Gastrocnemius medialis (tissue), 4 donors: ENCODE measurements at regions not wholly inside any gene's neighbourhood (a gene's known extent, or its start where the extent isn't known, plus 50 kb on each side); places are given as distances from the start of the nearest gene placed in this dataset.

ENCODE experiments used
- ATAC-seq, 2 donors: fragments of 150-250 bp; one replicate each; pipeline ENCODE4 v1.9.1; 2016
- DNase-seq, 2 donors: peaks; one replicate each; pipeline ENCODE4 v3.0.0-alpha.2; 2019
- H3K27ac ChIP-seq, 4 donors: fragments of 200-600 bp; sonication (generic); 1 replicate in 1 of 4; 2 replicates in 3 of 4; pipeline ENCODE4 v1.5.1; 2016 to 2018; ENCODE audit warnings: mild to moderate bottlenecking in 2 of 4, moderate library complexity in 1 of 4
- H3K27me3 ChIP-seq, 3 donors: fragments of 200-600 bp; sonication (generic) in 2 of 3; 1 replicate in 1 of 3; 2 replicates in 2 of 3; pipeline versions ENCODE4 v1.5.1 to v1.6.0; 2016 to 2019; ENCODE audit warnings: mild to moderate bottlenecking in 1 of 3, moderate library complexity in 1 of 3
- H3K36me3 ChIP-seq, 2 donors: fragments of 200-600 bp; sonication (generic) in 1 of 2; one replicate each; pipeline ENCODE4 v1.5.1; 2017 to 2018
- H3K4me1 ChIP-seq, 2 donors: fragments of 200-600 bp; sonication (generic) in 1 of 2; one replicate each; pipeline ENCODE4 v1.5.1; 2016 to 2017; ENCODE audit warnings: mild to moderate bottlenecking in 2 of 2
- H3K4me3 ChIP-seq, 4 donors: fragments of 200-600 bp; sonication (generic) in 3 of 4; 1 replicate in 1 of 4; 2 replicates in 3 of 4; pipeline ENCODE4 v1.5.1; 2016 to 2019; ENCODE audit warnings: mild to moderate bottlenecking in 2 of 4
- H3K9me3 ChIP-seq, 3 donors: fragments of 200-600 bp; sonication (generic) in 2 of 3; 1 replicate in 1 of 3; 2 replicates in 2 of 3; pipeline ENCODE4 v1.5.1; 2016 to 2019
- POLR2A ChIP-seq, 2 donors: fragments of 450-650 bp; IDR thresholded peaks; one replicate each; pipeline ENCODE4 v1.6.1; 2017; ENCODE audit warnings: antibody characterized with exemption in 2 of 2, mild to moderate bottlenecking in 2 of 2, moderate library complexity in 2 of 2
- in situ Hi-C, 4 donors: fragments of 200-750 bp; cut with MboI; loops; one replicate each; pipeline versions ENCODE4 v1.15.0 to v1.8.0; 2017; ENCODE audit warnings: low sequenced_read_pairs in 4 of 4
- intact Hi-C: fragments of 100-400 bp; cut with DNase I; formaldehyde crosslinking; loops from one replicate; pipeline ENCODE4 v1.15.1; 2023; ENCODE audit warnings: low total_unique reads
- TF ChIP-seq, protein P1 (sequence below), 5 experiments: fragments of 450-650 bp in 3 of 5; fragments of 200-600 bp in 2 of 5; sonication (generic) in 2 of 5; IDR thresholded peaks in 4 of 5; conservative IDR thresholded peaks in 1 of 5; 1 replicate in 4 of 5; 2 replicates in 1 of 5; pipeline ENCODE4 v1.5.1; 2016 to 2019; ENCODE audit warnings: antibody characterized with exemption in 5 of 5, mild to moderate bottlenecking in 3 of 5, moderate library complexity in 3 of 5

DNA sequence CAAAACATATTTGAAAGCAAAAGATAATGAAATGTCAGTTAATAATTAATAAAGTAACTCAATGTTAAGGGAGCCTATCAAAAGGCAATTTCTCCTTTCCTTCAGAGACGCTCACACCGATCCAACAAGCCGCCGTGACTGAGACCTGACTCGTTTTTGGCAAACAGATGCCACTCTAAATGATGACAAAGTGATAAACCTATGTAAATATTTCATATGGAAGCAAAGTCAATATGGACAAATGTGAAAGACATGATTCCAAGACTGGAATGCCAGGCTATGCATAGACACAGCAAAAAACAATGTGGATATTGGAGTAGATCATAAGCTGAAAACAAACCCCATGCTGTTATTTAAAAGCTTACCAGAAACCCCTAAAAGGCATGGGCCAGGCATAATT, 137.2 kb upstream of the SUCLG2 start:
- ATAC-seq = no peak
- Histone ChIP-seq H3K9me3 (no peaks in the 10 kb centered on the region), H3K4me1 (no peaks in the 10 kb centered on the region), H3K36me3 (no peaks in the 10 kb centered on the region), H3K4me3 (no peak overlapping the region), H3K27ac (no peak overlapping the region), H3K27me3 (no peaks in the 10 kb centered on the region)
- intact Hi-C loops (no loop called here), in situ Hi-C loops (no loop called here)
- no peak for DNase-seq
- TF ChIP-seq, protein P1, sequence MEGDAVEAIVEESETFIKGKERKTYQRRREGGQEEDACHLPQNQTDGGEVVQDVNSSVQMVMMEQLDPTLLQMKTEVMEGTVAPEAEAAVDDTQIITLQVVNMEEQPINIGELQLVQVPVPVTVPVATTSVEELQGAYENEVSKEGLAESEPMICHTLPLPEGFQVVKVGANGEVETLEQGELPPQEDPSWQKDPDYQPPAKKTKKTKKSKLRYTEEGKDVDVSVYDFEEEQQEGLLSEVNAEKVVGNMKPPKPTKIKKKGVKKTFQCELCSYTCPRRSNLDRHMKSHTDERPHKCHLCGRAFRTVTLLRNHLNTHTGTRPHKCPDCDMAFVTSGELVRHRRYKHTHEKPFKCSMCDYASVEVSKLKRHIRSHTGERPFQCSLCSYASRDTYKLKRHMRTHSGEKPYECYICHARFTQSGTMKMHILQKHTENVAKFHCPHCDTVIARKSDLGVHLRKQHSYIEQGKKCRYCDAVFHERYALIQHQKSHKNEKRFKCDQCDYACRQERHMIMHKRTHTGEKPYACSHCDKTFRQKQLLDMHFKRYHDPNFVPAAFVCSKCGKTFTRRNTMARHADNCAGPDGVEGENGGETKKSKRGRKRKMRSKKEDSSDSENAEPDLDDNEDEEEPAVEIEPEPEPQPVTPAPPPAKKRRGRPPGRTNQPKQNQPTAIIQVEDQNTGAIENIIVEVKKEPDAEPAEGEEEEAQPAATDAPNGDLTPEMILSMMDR (IDR thresholded peaks at IDR 0.05 in 4 of 5, conservative IDR thresholded peaks at IDR 0.05 in 1 of 5) = no peak
- no peak for TF ChIP-seq POLR2A (IDR thresholded peaks at IDR 0.05)

DNA sequence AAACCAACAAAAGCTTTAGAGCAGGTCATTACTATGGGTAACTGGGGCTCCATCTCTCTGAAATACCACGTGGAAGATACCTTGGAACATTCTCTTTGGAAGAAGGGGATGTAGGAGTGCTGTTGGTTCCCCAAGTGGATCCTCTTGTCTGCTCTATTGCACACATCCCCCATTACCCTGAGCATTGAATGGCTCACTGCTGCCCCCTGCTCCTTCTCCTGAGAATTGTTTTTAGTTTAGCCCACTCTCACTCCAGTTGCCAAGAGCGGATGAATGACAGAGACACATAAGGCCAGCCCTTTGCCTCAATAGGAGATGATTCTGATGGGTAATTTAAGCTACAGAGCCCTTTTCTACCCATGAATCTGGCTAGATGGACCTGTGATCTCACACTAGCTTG, 135.6 kb upstream of the SUCLG2 start:
- intact Hi-C loops (no loop called here), in situ Hi-C loops (no loop called here)
- DNase-seq = no peak
- TF ChIP-seq, protein P1 (IDR thresholded peaks at IDR 0.05 in 4 of 5, conservative IDR thresholded peaks at IDR 0.05 in 1 of 5) = peak in 4 of 5 experiments; percentile 16 to 56 (median 40)
- no peak for TF ChIP-seq POLR2A (IDR thresholded peaks at IDR 0.05)
- Histone ChIP-seq H3K27ac (no peak overlapping the region), H3K27me3 (no peaks in the 10 kb centered on the region), H3K9me3 (no peaks in the 10 kb centered on the region), H3K36me3 (no peaks in the 10 kb centered on the region), H3K4me1 (no peaks in the 10 kb centered on the region), H3K4me3 (no peak overlapping the region)
- peak in 1 of 2 donors; percentile 62 for ATAC-seq

DNA sequence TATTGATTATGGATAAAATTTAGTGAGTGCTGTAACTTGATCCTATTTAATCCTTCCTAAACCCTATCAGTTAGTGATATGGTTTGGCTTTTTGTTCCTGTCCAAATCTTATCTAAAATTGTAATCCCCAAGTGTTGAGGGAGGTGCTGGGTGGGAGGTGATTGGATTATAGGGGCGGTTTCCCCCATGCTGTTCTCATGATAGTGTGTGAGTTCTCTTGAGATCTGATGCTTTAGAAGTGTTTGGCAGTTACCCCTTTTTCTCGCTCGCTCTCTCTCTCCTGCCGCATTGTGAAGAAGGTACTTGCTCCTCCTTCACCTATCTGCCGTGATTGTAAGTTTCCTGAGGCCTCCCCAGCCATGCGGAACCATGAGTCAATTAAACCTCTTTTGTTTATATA, 134.0 kb upstream of the SUCLG2 start:
- Histone ChIP-seq H3K27ac (no peak overlapping the region), H3K27me3 (no peaks in the 10 kb centered on the region), H3K4me3 (no peak overlapping the region), H3K4me1 (no peaks in the 10 kb centered on the region), H3K36me3 (no peaks in the 10 kb centered on the region), H3K9me3 (no peaks in the 10 kb centered on the region)
- intact Hi-C loops = loop anchor here (10.0 kb wide), 1 partner anchor 404 kb away; no protein-coding TSS in a partner anchor
- in situ Hi-C loops = no loop called here
- DNase-seq (no peak), ATAC-seq (no peak)
- no peak for TF ChIP-seq POLR2A (IDR thresholded peaks at IDR 0.05)
- TF ChIP-seq, protein P1 (IDR thresholded peaks at IDR 0.05 in 4 of 5, conservative IDR thresholded peaks at IDR 0.05 in 1 of 5) = no peak

DNA sequence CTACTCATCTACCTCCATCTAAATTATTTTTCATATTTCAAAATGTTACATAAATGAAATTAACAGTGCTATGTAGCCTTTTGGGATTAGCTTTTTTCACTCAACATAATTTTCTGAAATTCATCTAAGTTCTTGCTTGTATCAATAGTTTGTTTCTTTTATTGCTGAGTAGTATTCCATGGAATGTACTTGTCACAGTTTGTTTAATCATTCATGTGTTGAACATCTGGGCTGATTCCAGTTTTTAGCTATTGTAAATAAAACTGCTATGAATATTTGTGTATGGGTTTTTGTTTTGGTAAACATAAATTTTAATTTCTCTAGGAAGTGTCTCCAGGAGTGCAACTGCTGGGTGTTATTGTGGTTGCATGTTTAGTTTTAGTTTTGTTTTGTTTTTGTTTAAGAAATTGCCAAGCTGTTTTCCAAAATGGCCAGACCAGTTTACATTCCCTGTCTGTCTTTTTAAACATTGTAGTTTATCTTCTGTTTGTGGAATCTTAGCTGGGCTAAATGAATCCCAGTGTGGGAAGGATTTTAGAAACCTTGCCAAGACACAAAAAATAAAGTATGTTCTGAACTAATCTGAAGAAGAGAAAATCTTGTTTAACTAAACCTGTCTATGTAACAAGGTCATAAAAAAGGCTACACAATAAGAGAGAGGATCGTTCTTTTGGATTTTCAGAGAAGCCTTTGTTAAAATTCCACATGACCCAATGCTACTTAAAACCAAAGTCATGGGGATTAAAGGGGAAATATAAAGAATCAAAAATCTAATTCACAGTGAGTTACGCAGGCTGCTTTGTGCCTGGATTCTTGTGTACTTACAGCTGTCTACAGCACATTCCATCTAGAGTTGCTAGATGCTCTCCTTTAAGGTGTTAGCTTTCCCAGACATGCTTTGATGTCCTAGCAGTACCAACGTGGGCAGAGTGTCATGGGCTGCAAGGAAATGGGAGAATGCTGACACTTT, 129.2 kb upstream of the SUCLG2 start:
- Histone ChIP-seq H3K27me3 (no peaks in the 10 kb centered on the region), H3K36me3 (no peaks in the 10 kb centered on the region), H3K9me3 (no peaks in the 10 kb centered on the region), H3K4me1 (no peaks in the 10 kb centered on the region), H3K27ac (no peak overlapping the region), H3K4me3 (no peak overlapping the region)
- DNase-seq (no peak), ATAC-seq (no peak)
- TF ChIP-seq, protein P1 (IDR thresholded peaks at IDR 0.05 in 4 of 5, conservative IDR thresholded peaks at IDR 0.05 in 1 of 5) = no peak
- intact Hi-C loops = loop anchor here (10.0 kb wide), 1 partner anchor 399 kb away; no protein-coding TSS in a partner anchor
- in situ Hi-C loops = no loop called here
